GM13976 (cell line): ENCODE measurements at regions not wholly inside any gene's neighbourhood (a gene's known extent, or its start where the extent isn't known, plus 50 kb on each side); places are given as distances from the start of the nearest gene placed in this dataset.

Source experiments
- DNase-seq: peaks from one replicate; pipeline ENCODE4 v3.0.0; 2012; ENCODE audit warnings: low spot score
- in situ Hi-C: fragments of 300-500 bp; cut with MboI; formaldehyde crosslinking; loops from one replicate; pipeline ENCODE4 v1.12.0; 2022; ENCODE audit warnings: low sequenced_read_pairs, mixed read lengths, inconsistent platforms; ENCODE audit not compliant: unreplicated experiment
- TF ChIP-seq, protein P1 (sequence below): IDR thresholded peaks from 2 replicates; pipeline ENCODE4 v1.5.1; 2012; ENCODE audit warnings: borderline replicate concordance, mild to moderate bottlenecking; ENCODE audit not compliant: insufficient read depth; ENCODE audit errors: extremely low read depth, missing control alignments, control extremely low read depth

DNA sequence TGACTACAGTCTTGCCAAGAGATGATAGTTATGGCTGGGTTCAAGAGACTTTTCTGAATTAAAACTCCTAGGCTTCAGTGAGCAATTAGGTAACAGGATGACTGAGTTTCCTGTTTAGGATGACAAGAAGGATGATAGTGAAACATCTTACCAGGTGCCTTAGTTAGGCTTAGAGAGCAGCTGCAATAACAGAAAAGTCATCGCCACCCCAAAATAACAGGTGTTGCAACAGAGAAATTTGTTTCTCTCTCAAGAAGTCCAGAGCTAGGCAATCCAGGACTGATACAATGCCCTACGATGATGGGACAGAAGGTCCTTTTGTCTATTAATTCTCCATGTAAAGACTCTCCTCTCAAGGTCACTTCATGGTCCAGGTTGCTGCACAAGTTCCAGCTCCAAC lies 361.8 kb downstream of the CAAP1 start:
- in situ Hi-C loops: no loop called here
- TF ChIP-seq, protein P1, sequence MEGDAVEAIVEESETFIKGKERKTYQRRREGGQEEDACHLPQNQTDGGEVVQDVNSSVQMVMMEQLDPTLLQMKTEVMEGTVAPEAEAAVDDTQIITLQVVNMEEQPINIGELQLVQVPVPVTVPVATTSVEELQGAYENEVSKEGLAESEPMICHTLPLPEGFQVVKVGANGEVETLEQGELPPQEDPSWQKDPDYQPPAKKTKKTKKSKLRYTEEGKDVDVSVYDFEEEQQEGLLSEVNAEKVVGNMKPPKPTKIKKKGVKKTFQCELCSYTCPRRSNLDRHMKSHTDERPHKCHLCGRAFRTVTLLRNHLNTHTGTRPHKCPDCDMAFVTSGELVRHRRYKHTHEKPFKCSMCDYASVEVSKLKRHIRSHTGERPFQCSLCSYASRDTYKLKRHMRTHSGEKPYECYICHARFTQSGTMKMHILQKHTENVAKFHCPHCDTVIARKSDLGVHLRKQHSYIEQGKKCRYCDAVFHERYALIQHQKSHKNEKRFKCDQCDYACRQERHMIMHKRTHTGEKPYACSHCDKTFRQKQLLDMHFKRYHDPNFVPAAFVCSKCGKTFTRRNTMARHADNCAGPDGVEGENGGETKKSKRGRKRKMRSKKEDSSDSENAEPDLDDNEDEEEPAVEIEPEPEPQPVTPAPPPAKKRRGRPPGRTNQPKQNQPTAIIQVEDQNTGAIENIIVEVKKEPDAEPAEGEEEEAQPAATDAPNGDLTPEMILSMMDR: no peak
- DNase-seq: no peak

DNA sequence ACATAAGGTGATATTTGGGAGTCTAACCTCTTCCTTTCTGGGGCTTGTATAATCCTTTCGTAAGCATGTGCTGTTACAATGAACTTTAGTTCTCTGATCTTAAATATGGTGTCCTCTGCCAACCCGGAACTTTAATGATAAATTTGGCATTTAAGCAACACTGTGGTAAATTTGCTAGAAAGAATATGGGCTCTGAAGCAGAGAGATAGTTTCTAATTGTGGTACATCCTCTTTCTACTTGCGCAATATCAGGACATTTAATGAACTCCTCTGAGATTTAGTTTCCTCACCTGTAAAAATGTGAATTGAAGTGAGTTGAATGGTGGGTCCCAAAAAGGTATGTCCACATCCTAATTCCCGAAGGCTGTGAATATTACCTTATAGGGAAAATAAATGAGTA lies 364.7 kb downstream of the CAAP1 start:
- TF ChIP-seq, protein P1: no peak
- in situ Hi-C loops: no loop called here
- no peak for DNase-seq

DNA sequence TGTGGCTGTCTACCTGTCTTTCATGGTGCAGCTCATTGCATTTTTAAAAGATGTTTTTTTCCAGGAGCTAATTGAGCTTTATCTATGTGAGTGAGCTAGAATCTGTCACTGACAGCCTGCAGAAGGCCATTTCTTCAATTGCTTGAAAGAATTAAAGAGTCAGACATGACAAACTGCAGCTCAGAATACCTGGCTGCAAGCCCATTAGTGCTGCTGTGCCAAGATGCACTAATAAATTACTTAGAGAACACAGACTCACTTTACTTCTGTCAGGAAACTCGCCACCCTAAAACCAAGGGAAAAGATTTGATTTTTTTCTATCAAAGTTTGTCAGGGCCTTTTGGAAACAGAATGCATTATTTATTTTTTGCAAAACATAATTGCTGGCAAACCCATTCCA lies 368.3 kb downstream of the CAAP1 start:
- no peak for DNase-seq
- in situ Hi-C loops: no loop called here
- TF ChIP-seq, protein P1: no peak

DNA sequence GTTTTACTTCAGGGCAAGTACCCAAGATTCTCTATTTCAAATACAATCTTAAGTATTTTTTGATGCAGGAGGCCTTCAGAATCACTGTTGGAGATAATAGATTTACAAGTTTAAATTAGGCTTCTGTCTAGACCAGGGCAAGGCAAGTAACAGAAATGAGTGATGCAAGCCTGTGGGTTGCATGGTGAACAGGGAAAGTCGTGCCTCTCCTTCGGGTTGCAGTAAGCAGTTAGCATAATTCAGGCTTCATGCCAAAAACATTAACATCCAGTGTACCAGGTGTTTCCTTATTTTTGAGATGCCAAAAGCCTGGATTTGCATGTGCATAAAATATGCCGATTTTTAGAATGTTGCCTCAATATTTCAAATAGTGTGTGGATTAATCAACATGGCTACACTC lies 369.0 kb downstream of the CAAP1 start:
- DNase-seq: no peak
- in situ Hi-C loops: no loop called here
- TF ChIP-seq, protein P1: no peak

DNA sequence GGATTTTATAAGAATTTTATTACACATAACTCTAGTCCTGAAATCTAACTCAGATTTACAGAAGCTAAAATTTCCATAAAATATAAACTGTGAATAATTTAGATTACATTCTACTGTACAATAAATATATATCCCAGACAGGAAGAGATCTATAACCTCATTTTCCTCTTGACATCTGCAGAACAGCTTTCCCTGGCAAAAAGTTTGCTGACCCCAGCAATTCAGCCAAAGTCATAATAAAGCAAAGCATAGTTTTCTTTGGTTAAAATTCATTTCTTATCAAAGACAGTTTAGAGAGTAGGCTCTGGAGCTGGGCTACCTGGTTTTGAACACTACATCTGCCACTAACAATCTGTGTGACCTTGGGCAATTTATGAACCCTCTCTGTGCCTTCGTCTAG lies 372.5 kb downstream of the CAAP1 start:
- TF ChIP-seq, protein P1: no peak
- in situ Hi-C loops: no loop called here
- DNase-seq: no peak

DNA sequence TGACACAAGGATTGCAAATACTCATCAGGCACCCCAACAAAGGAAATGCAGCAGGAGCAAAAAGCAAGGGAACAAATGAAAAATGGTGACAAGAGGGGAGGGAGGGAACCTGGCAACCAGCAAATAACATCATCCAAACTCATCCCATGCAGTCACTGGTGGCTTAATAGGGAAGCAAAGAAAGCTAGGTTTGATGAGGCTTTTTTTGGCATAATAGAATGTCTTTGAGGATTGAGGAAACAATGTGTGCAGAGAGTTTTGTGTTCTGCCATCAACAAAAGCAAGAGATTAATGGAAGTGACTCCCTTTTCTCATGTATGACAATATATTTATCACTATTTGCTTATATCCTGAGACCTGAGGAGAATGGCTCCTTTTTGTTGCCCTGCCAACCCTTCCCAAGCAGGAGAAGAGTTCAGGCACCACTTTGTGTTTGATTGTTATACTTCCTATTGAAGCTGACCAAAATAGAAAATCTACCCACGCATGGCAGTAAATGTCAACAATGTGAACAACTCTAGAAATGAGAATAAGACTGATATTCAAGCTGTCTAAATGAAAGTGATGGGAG lies 375.7 kb downstream of the CAAP1 start:
- in situ Hi-C loops: no loop called here
- TF ChIP-seq, protein P1: no peak
- no peak for DNase-seq

DNA sequence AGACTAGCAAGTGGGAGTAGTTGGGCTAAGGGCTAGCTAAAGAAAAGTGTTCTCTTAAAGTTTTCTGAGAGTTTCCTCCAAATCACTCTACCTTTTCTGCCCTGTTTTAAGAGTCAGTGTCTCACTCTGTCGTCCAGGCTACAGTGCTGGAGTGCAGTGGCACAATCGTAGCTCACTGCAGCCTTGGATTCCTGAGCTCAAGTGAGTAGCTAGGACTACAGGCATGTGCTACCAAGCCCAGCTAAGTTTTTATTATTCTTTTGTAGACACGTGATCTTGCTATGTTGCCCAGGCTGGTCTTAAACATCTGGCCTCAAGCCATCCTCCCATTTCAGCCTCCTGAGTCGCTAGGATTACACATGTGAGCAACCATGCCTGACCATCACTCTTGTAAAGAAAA lies 378.9 kb downstream of the CAAP1 start:
- in situ Hi-C loops: no loop called here
- no peak for DNase-seq
- TF ChIP-seq, protein P1: no peak
